ENCODE measurements at regions not wholly inside any gene's neighbourhood (a gene's known extent, or its start where the extent isn't known, plus 50 kb on each side); places are given as distances from the start of the nearest gene placed in this dataset.

- TF ChIP-seq CTCF (conservative IDR thresholded peaks at IDR 0.05; ENCODE audit: low read depth, low read length) (no peak), EZH2 (IDR thresholded peaks at IDR 0.05; ENCODE audit: borderline replicate concordance, low read depth, low read length, poor library complexity, severe bottlenecking) (no peak)
Observed at GRCh38 chr2:240236217-240237111, 96.0 kb upstream of the OTOS start.

Measured in A673 (cell line).